ENCODE measurements at regions not wholly inside any gene's neighbourhood (a gene's known extent, or its start where the extent isn't known, plus 50 kb on each side); places are given as distances from the start of the nearest gene placed in this dataset.
"Not testable (repeated sequence)": the region's sequence is repeated elsewhere in the genome, so short reads cannot be mapped to it uniquely, and the experiment has no call there.

- Histone ChIP-seq H3K79me1 (ENCODE audit: low read length) (no peaks in the 10 kb centered on the region), H3K4me3 (ENCODE audit: low read depth, low read length) (no peak overlapping the region), H3K4ac (ENCODE audit: low read depth, low read length) (no peak overlapping the region), H3K9me3 (ENCODE audit: insufficient read depth, low read depth, low read length) (no peaks in the 10 kb centered on the region), H4K12ac (ENCODE audit: low read depth, low read length) (no peak overlapping the region), H3K4me1 (ENCODE audit: control insufficient read depth in 1 of 2, insufficient read depth in 2 of 2, low read length in 2 of 2) (no peaks in the 10 kb centered on the region), H3K27me3 (ENCODE audit: insufficient read depth, low read length) (no peaks in the 10 kb centered on the region), H2AK5ac (ENCODE audit: low read length) (no peak overlapping the region), H3K23ac (ENCODE audit: low read length) (no peak overlapping the region), H3K79me2 (ENCODE audit: control insufficient read depth, insufficient read depth, low read length, poor library complexity) (no peaks in the 10 kb centered on the region), H3K36me3 (ENCODE audit: control insufficient read depth in 1 of 2, insufficient read depth in 2 of 2, low read length in 2 of 2) (no peaks in the 10 kb centered on the region), H3K4me2 (ENCODE audit: low read length) (no peak overlapping the region), H2BK120ac (ENCODE audit: insufficient read depth, low read length, poor library complexity) (no peak overlapping the region), H3K9ac (ENCODE audit: low read length) (no peak overlapping the region), H4K91ac (ENCODE audit: low read depth, low read length) (no peak overlapping the region), H3K18ac (ENCODE audit: low read length) (no peak overlapping the region), H2BK12ac (ENCODE audit: low read length) (no peak overlapping the region), H4K8ac (ENCODE audit: low read depth, low read length) (no peak overlapping the region), H3K14ac (ENCODE audit: low read length) (no peak overlapping the region), H3K27ac (ENCODE audit: low read depth, low read length) (no peak overlapping the region), H2AFZ (ENCODE audit: insufficient read depth, low read length, poor library complexity) (no peak overlapping the region), H2BK5ac (ENCODE audit: low read depth, low read length, poor library complexity) (no peak overlapping the region)
- no CpG with 5 or more reads among the region's 2 CpGs for WGBS (ENCODE audit: extremely low coverage, insufficient coverage, insufficient read length)
- no peak for DNase-seq
Measured at GRCh38 chr3:118537454-118537853, 497.2 kb downstream of the IGSF11 start.

- no peak overlapping the region for H2AK5ac ChIP-seq (ENCODE audit: low read length)
- no peak overlapping the region for H4K12ac ChIP-seq (ENCODE audit: low read depth, low read length)
- no peak overlapping the region for H3K4ac ChIP-seq (ENCODE audit: low read depth, low read length)
- H3K79me2 ChIP-seq (ENCODE audit: control insufficient read depth, insufficient read depth, low read length, poor library complexity), result no peaks in the 10 kb centered on the region
- DNase-seq, result no peak
- no peak overlapping the region for H2BK12ac ChIP-seq (ENCODE audit: low read length)
- no peak overlapping the region for H2AFZ ChIP-seq (ENCODE audit: insufficient read depth, low read length, poor library complexity)
- H3K27me3 ChIP-seq (ENCODE audit: insufficient read depth, low read length), result no peaks in the 10 kb centered on the region
- no peak overlapping the region for H2BK120ac ChIP-seq (ENCODE audit: insufficient read depth, low read length, poor library complexity)
- no CpG with 5 or more reads among the region's 1 CpG for WGBS (ENCODE audit: extremely low coverage, insufficient coverage, insufficient read length)
- H3K14ac ChIP-seq (ENCODE audit: low read length), result no peak overlapping the region
- H3K9me3 ChIP-seq (ENCODE audit: insufficient read depth, low read depth, low read length), result no peaks in the 10 kb centered on the region
- H3K27ac ChIP-seq (ENCODE audit: low read depth, low read length), result no peak overlapping the region
- H4K91ac ChIP-seq (ENCODE audit: low read depth, low read length), result no peak overlapping the region
- no peak overlapping the region for H3K4me3 ChIP-seq (ENCODE audit: low read depth, low read length)
- no peak overlapping the region for H3K23ac ChIP-seq (ENCODE audit: low read length)
- no peak overlapping the region for H3K4me2 ChIP-seq (ENCODE audit: low read length)
- no peaks in the 10 kb centered on the region for H3K4me1 ChIP-seq (ENCODE audit: control insufficient read depth in 1 of 2, insufficient read depth in 2 of 2, low read length in 2 of 2)
- H3K18ac ChIP-seq (ENCODE audit: low read length), result no peak overlapping the region
- no peak overlapping the region for H3K9ac ChIP-seq (ENCODE audit: low read length)
- H3K79me1 ChIP-seq (ENCODE audit: low read length), result no peaks in the 10 kb centered on the region
- no peak overlapping the region for H2BK5ac ChIP-seq (ENCODE audit: low read depth, low read length, poor library complexity)
- H3K36me3 ChIP-seq (ENCODE audit: control insufficient read depth in 1 of 2, insufficient read depth in 2 of 2, low read length in 2 of 2), result no peaks in the 10 kb centered on the region
- no peak overlapping the region for H4K8ac ChIP-seq (ENCODE audit: low read depth, low read length)
Measured at GRCh38 chr3:118538187-118538586, 496.5 kb downstream of the IGSF11 start.

- H3K4me2 ChIP-seq (ENCODE audit: low read length); H3K18ac ChIP-seq (ENCODE audit: low read length); H2BK12ac ChIP-seq (ENCODE audit: low read length); H4K8ac ChIP-seq (ENCODE audit: low read depth, low read length); H3K9ac ChIP-seq (ENCODE audit: low read length); H2AK5ac ChIP-seq (ENCODE audit: low read length); H3K4me1 ChIP-seq (ENCODE audit: control insufficient read depth in 1 of 2, insufficient read depth in 2 of 2, low read length in 2 of 2); DNase-seq; H3K79me1 ChIP-seq (ENCODE audit: low read length); H3K27me3 ChIP-seq (ENCODE audit: insufficient read depth, low read length); H3K4ac ChIP-seq (ENCODE audit: low read depth, low read length); H4K91ac ChIP-seq (ENCODE audit: low read depth, low read length); H2BK120ac ChIP-seq (ENCODE audit: insufficient read depth, low read length, poor library complexity); H3K9me3 ChIP-seq (ENCODE audit: insufficient read depth, low read depth, low read length); H3K36me3 ChIP-seq (ENCODE audit: control insufficient read depth in 1 of 2, insufficient read depth in 2 of 2, low read length in 2 of 2); H3K79me2 ChIP-seq (ENCODE audit: control insufficient read depth, insufficient read depth, low read length, poor library complexity); H3K27ac ChIP-seq (ENCODE audit: low read depth, low read length); H3K4me3 ChIP-seq (ENCODE audit: low read depth, low read length); H2AFZ ChIP-seq (ENCODE audit: insufficient read depth, low read length, poor library complexity); H2BK5ac ChIP-seq (ENCODE audit: low read depth, low read length, poor library complexity); H3K23ac ChIP-seq (ENCODE audit: low read length); H4K12ac ChIP-seq (ENCODE audit: low read depth, low read length); H3K14ac ChIP-seq (ENCODE audit: low read length): not testable (repeated sequence)
- no CpG with 5 or more reads among the region's 13 CpGs for WGBS (ENCODE audit: extremely low coverage, insufficient coverage, insufficient read length)
Measured at GRCh38 chr3:118539820-118540447, 494.7 kb downstream of the IGSF11 start.

GRCh38 chr3:118540448-118540821 lies 494.2 kb downstream of the IGSF11 start:
- H3K4me2 ChIP-seq (ENCODE audit: low read length); H3K14ac ChIP-seq (ENCODE audit: low read length); H2BK12ac ChIP-seq (ENCODE audit: low read length); H3K18ac ChIP-seq (ENCODE audit: low read length); H4K91ac ChIP-seq (ENCODE audit: low read depth, low read length); H3K27me3 ChIP-seq (ENCODE audit: insufficient read depth, low read length); H3K23ac ChIP-seq (ENCODE audit: low read length); H3K4ac ChIP-seq (ENCODE audit: low read depth, low read length); DNase-seq; H3K79me1 ChIP-seq (ENCODE audit: low read length); H3K4me1 ChIP-seq (ENCODE audit: control insufficient read depth in 1 of 2, insufficient read depth in 2 of 2, low read length in 2 of 2); H3K9me3 ChIP-seq (ENCODE audit: insufficient read depth, low read depth, low read length); H4K12ac ChIP-seq (ENCODE audit: low read depth, low read length); H2BK5ac ChIP-seq (ENCODE audit: low read depth, low read length, poor library complexity); H3K4me3 ChIP-seq (ENCODE audit: low read depth, low read length); H2BK120ac ChIP-seq (ENCODE audit: insufficient read depth, low read length, poor library complexity); H3K27ac ChIP-seq (ENCODE audit: low read depth, low read length); H3K79me2 ChIP-seq (ENCODE audit: control insufficient read depth, insufficient read depth, low read length, poor library complexity); H3K36me3 ChIP-seq (ENCODE audit: control insufficient read depth in 1 of 2, insufficient read depth in 2 of 2, low read length in 2 of 2); H2AK5ac ChIP-seq (ENCODE audit: low read length); H2AFZ ChIP-seq (ENCODE audit: insufficient read depth, low read length, poor library complexity); H4K8ac ChIP-seq (ENCODE audit: low read depth, low read length); H3K9ac ChIP-seq (ENCODE audit: low read length): not testable (repeated sequence)
- no CpG with 5 or more reads among the region's 5 CpGs for WGBS (ENCODE audit: extremely low coverage, insufficient coverage, insufficient read length)

Measured in trophoblast cell (in vitro differentiated cells and primary cell).